ENCODE measurements at regions not wholly inside any gene's neighbourhood (a gene's known extent, or its start where the extent isn't known, plus 50 kb on each side); places are given as distances from the start of the nearest gene placed in this dataset.

DNA sequence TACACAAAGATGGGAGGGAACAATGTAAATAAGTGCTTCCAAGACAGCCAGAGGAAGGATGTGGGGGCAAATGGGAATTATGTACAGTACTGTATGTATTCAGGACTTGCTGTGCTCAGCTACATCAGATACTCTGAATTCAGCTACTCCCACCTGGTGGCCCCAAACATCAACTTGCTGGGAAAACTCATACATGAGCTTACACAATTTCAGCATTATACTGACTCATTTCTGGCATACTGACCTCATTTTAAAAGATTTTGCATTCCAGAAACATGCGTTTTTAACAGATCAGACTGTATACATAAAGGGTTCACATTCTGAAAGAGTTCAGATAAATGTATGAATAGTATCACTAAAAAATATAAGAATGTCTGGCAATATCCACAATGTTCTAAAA, 59.7 kb downstream of the GPX5 start:
- Mint-ChIP-seq H3K9me3 (ENCODE audit: low read depth) (no peaks in the 10 kb centered on the region), H3K4me3 (ENCODE audit: unreplicated experiment) (no peak overlapping the region), H3K27me3 (ENCODE audit: low read depth) (no peaks in the 10 kb centered on the region), H3K36me3 (ENCODE audit: low read depth) (no peaks in the 10 kb centered on the region), H3K4me1 (ENCODE audit: low read depth) (peaks cover 50% of the 10 kb centered on the region), H3K27ac (ENCODE audit: unreplicated experiment) (no peak overlapping the region)
- no peak for DNase-seq (ENCODE audit: low spot score)
- peak; percentile 49 for TF ChIP-seq CTCF (IDR thresholded peaks at IDR 0.05)

DNA sequence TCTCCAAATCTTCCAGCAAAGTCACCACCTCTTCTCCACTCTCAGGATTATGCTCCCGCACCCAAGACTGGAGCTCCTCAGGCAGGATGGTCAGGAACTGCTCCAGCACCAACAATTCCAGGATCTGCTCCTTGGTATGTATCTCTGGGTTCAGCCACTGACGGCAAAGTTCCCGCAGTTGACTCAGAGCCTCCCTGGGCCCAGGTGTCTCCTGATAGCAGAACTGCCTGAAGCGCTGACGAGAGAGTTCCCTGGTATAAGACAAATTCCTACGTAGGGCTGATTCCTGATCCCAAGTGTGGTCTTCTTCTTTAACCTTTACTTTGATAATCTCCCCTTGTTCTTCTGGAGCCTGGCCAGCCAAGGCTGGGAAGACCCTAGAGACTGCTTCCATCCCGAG, 60.6 kb downstream of the GPX5 start:
- H3K27ac Mint-ChIP-seq (ENCODE audit: unreplicated experiment): peak overlapping the region; percentile 89
- H3K9me3 Mint-ChIP-seq (ENCODE audit: low read depth): no peaks in the 10 kb centered on the region
- TF ChIP-seq CTCF (IDR thresholded peaks at IDR 0.05): no peak
- DNase-seq (ENCODE audit: low spot score): no peak
- peaks cover 51% of the 10 kb centered on the region for H3K4me1 Mint-ChIP-seq (ENCODE audit: low read depth)
- H3K27me3 Mint-ChIP-seq (ENCODE audit: low read depth): no peaks in the 10 kb centered on the region
- H3K4me3 Mint-ChIP-seq (ENCODE audit: unreplicated experiment): peak overlapping the region; percentile 94
- no peaks in the 10 kb centered on the region for H3K36me3 Mint-ChIP-seq (ENCODE audit: low read depth)

GRCh38 chr6:28586962-28587745, 61.5 kb downstream of the GPX5 start:
- H3K4me3 Mint-ChIP-seq (ENCODE audit: unreplicated experiment): peak overlapping the region; percentile 94
- no peak for DNase-seq (ENCODE audit: low spot score)
- H3K36me3 Mint-ChIP-seq (ENCODE audit: low read depth): no peaks in the 10 kb centered on the region
- peak overlapping the region; percentile 89 for H3K27ac Mint-ChIP-seq (ENCODE audit: unreplicated experiment)
- no peak for TF ChIP-seq CTCF (IDR thresholded peaks at IDR 0.05)
- no peaks in the 10 kb centered on the region for H3K9me3 Mint-ChIP-seq (ENCODE audit: low read depth)
- peaks cover 6% of the 10 kb centered on the region for H3K27me3 Mint-ChIP-seq (ENCODE audit: low read depth)
- peaks cover 56% of the 10 kb centered on the region for H3K4me1 Mint-ChIP-seq (ENCODE audit: low read depth)

GRCh38 chr6:28587746-28588075, 62.0 kb downstream of the GPX5 start:
- Mint-ChIP-seq H3K9me3 (ENCODE audit: low read depth) (no peaks in the 10 kb centered on the region), H3K4me3 (ENCODE audit: unreplicated experiment) (peak overlapping the region; percentile 94), H3K27ac (ENCODE audit: unreplicated experiment) (peak overlapping the region; percentile 89), H3K36me3 (ENCODE audit: low read depth) (no peaks in the 10 kb centered on the region), H3K4me1 (ENCODE audit: low read depth) (peaks cover 56% of the 10 kb centered on the region), H3K27me3 (ENCODE audit: low read depth) (peaks cover 6% of the 10 kb centered on the region)
- no peak for DNase-seq (ENCODE audit: low spot score)
- no peak for TF ChIP-seq CTCF (IDR thresholded peaks at IDR 0.05)

- TF ChIP-seq CTCF (IDR thresholded peaks at IDR 0.05): no peak
- Mint-ChIP-seq H3K27ac (ENCODE audit: unreplicated experiment) (peak overlapping the region; percentile 42), H3K9me3 (ENCODE audit: low read depth) (no peaks in the 10 kb centered on the region), H3K4me1 (ENCODE audit: low read depth) (peaks cover 56% of the 10 kb centered on the region), H3K27me3 (ENCODE audit: low read depth) (peaks cover 6% of the 10 kb centered on the region), H3K4me3 (ENCODE audit: unreplicated experiment) (peak overlapping the region; percentile 67), H3K36me3 (ENCODE audit: low read depth) (no peaks in the 10 kb centered on the region)
- DNase-seq (ENCODE audit: low spot score): no peak
Measured at GRCh38 chr6:28588666-28589065, 63.0 kb downstream of the GPX5 start.

All from chondrocyte (in vitro differentiated cells).